ENCODE measurements at regions not wholly inside any gene's neighbourhood (a gene's known extent, or its start where the extent isn't known, plus 50 kb on each side); places are given as distances from the start of the nearest gene placed in this dataset.

DNA sequence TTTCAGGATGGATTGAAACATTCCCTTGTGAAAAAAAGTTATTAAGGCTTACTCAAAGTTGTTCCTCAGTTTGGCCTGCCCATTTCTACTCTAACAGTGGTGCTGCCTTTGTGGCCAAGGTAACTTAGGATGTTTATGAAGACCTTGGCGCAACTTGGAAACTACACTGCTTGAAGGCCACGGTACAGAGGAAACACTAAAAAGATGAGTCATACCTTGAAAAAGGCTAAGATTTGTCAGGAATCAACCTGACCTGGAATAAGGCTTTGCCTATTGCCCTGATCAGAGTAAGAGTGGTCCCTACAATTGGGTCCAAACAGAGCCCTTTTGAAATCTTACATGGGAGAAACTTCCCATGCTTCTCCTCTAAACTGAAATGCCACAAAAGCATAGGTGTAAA is 119.9 kb upstream of the MOCS1 start:
- TF ChIP-seq, protein P1, sequence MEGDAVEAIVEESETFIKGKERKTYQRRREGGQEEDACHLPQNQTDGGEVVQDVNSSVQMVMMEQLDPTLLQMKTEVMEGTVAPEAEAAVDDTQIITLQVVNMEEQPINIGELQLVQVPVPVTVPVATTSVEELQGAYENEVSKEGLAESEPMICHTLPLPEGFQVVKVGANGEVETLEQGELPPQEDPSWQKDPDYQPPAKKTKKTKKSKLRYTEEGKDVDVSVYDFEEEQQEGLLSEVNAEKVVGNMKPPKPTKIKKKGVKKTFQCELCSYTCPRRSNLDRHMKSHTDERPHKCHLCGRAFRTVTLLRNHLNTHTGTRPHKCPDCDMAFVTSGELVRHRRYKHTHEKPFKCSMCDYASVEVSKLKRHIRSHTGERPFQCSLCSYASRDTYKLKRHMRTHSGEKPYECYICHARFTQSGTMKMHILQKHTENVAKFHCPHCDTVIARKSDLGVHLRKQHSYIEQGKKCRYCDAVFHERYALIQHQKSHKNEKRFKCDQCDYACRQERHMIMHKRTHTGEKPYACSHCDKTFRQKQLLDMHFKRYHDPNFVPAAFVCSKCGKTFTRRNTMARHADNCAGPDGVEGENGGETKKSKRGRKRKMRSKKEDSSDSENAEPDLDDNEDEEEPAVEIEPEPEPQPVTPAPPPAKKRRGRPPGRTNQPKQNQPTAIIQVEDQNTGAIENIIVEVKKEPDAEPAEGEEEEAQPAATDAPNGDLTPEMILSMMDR (IDR thresholded peaks at IDR 0.05): no peak
- no peak for TF ChIP-seq POLR2A (IDR thresholded peaks at IDR 0.05)
